HG03342 (cell line): ENCODE measurements at regions not wholly inside any gene's neighbourhood (a gene's known extent, or its start where the extent isn't known, plus 50 kb on each side); places are given as distances from the start of the nearest gene placed in this dataset.
"Not testable (repeated sequence)": the region's sequence is repeated elsewhere in the genome, so short reads cannot be mapped to it uniquely, and the experiment has no call there.

Source experiments
- ATAC-seq: cut with Tn5 transposase; IDR thresholded peaks from one replicate; pipeline ENCODE4 v1.9.1; 2021; ENCODE audit warnings: mild to moderate bottlenecking, moderate library complexity; ENCODE audit not compliant: unreplicated experiment

GRCh38 chr1:233788687-233789086 is 115.8 kb upstream of the SLC35F3 start:
- ATAC-seq = no peak

DNA sequence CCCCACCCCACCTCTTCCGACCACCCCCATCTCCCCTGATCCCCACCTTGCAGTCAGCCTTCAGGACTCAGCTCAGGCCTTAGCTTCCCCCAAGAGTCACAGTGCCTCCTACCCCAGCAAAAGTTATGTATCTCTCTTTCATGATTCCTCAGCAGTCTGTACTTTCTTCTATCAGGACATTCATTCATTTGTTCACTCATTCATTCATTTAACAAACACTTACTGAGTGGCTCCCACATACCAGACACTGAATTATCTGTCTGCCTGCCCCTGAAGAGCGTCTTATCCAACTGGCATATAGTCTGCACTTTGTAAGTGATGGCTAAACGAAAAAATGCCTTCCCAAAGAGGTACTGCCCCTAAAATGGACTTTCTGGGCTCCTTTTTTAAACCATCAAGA is 114.4 kb upstream of the SLC35F3 start:
- no peak for ATAC-seq

DNA sequence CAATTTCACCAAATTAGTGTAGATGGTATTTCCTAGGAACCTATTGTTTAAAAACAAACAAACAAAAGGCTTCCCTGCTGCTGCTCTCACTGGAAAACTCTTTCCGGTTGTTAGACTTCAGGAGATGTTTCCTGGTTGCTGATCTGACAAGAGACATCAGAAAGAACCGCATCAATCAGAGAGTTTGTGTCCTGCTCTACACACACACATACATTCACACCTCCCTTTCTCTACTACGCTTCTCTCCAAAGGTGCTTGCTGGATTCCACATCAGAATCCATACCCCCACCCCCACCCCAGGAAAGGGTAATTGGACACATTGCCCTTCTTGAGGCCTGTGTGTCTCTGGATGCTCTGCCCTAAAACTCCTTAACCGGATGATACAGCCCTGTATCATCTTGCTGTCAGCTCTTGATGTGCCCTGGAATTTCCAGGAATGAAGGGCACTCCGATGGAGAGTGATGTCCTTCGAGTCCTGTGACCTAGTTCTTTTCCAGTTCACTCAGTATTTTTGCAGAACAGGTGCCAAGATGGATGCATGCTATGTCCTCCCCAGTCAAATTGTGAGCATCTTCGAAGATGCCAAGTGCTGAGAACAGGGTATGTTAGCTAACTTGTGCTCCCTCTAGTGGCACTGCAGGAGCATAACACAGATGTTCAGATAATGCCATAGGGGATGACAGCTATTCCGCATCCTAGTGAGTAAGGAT is 113.7 kb upstream of the SLC35F3 start:
- ATAC-seq = peak; percentile 94

GRCh38 chr1:233791372-233791703 is 113.1 kb upstream of the SLC35F3 start:
- ATAC-seq = no peak

DNA sequence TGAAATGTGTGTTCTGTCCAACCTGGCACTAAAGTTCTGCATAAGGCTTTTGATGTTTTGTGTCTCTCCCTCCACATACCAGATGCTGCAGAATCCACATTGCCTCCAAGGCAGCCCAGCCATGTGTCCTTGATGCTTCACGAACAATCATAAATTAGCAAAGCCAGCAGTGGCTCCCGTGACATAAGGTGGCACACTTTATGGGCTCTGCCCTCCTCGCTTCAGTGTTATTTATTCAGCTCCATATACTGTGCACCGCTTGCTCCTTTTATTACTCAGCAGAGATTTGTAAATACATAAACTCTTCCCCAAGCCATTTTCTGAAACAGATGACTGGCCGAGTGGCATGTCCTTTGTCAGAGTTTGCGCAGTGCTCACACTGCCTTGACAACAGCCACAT is 112.8 kb upstream of the SLC35F3 start:
- no peak for ATAC-seq

GRCh38 chr1:233794863-233795262 is 109.6 kb upstream of the SLC35F3 start:
- ATAC-seq = no peak

GRCh38 chr1:233796146-233796783 is 108.2 kb upstream of the SLC35F3 start:
- no peak for ATAC-seq

GRCh38 chr1:233802611-233803010 is 101.9 kb upstream of the SLC35F3 start:
- no peak for ATAC-seq

DNA sequence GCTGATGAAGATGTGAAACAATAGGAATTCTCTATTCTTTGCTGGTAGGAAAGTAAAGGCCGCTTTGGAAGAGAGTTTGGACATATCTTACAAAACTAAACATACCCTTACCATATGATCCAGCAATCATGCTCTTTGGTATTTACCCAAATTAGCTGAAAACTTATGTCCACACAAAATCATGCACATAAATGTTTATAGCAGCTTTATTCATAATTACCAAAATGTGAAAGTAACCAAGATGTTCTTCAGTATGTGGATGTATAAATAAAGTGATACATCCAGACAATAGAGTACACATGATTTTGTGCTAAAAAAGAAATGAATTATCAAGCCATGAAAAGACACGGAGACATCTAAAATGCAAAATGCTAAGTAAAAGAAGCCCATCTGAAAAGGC is 98.7 kb upstream of the SLC35F3 start:
- ATAC-seq = no peak

GRCh38 chr1:233815357-233815756 is 89.1 kb upstream of the SLC35F3 start:
- ATAC-seq = no peak

GRCh38 chr1:233815865-233816264 is 88.6 kb upstream of the SLC35F3 start:
- ATAC-seq = no peak

DNA sequence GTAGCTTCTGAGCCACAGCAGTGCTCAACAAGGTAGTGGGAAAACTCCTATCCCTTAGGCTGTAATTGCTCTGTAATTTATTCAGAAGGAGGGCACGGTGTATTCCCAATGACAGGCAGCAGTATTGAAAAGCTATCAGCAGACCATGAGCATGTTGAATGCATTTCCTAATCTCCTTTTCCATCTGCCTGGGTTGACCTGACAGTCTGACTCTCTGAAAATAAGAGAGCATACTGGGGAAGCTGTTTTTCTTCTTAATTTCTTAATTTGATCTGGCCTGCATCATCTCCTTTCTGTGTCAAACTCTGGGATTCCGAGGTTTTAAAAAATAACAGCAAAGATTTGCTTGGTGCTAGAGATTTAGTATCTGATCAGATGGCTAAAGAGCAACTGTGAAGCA is 88.1 kb upstream of the SLC35F3 start:
- ATAC-seq = no peak

DNA sequence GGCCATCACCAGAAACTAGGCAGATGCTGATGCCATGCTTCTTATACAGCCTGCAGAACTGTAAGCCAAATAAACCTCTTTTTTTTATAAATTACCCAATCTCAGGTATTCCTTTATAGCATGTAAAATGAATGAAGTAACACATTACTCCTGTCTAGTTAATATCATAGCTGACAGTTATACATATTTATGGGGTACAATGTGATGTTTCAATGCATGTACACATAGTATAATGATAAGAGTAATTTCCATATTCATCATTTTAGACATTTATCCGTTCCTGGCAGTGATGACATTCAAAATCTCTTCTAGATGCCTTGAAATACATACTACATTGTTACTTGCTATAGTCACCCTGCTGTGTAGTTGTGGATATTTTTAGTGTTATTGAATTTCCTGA is 85.4 kb upstream of the SLC35F3 start:
- ATAC-seq = no peak

DNA sequence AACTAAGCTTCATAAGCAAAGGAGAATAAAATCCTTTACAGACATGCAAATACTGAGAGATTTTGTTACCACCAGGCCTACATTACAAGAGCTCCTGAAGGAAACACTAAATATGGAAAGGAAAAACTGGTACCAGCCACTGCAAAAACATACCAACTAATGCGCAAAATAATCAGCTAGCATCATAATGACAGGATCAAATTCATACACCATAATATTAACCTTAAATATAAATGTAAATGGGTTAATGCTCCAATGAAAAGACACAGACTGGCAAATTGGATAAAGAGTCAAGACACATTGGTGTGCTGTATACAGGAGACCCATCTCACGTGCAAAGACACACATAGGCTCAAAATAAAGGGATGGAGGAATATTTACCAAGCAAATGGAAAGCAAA is 80.3 kb upstream of the SLC35F3 start:
- not testable (repeated sequence) for ATAC-seq

- not testable (repeated sequence) for ATAC-seq
These were observed 76.5 kb upstream of the SLC35F3 start for GRCh38 chr1:233827937-233828336.

- no peak for ATAC-seq
These were observed 76.0 kb upstream of the SLC35F3 start for GRCh38 chr1:233828480-233828879.

- ATAC-seq = no peak
These were observed 69.9 kb upstream of the SLC35F3 start for GRCh38 chr1:233834609-233835008.

GRCh38 chr1:233838207-233838606 is 66.3 kb upstream of the SLC35F3 start:
- ATAC-seq = not testable (repeated sequence)

DNA sequence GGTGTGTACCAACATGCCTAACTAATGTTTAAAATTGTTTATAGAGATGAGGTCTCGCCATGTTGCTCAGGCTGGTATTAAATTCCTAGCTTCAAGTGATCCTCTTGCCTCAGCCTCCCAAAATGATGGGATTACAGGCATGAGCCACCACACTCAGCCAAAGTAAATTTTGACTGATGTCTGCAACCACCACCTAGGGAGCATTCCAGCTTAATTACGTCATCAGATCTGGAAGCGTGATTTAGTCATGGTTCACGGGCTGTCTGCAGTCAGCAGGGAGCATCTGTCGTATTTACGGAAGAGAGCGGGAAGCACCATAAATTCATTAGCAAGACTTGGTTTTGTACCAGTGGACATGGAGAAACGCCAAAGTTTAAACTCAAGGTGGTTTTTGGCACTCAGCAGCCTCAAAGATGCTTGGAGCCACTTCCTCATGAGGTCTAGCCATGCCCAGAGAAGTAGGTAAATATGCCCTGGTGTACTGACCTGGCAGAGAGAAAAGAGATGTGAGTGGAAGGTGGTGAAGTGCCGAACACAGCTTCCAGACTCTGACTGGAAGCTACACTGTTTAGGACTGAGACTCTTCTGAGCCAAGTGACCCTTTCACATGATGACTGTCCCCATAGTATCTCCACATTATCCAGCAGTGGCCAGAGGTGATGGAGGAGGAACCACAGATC is 60.8 kb upstream of the SLC35F3 start:
- ATAC-seq = no peak

- ATAC-seq = no peak
These were observed 60.2 kb upstream of the SLC35F3 start for GRCh38 chr1:233844275-233844674.

- ATAC-seq = no peak
These were observed 59.8 kb upstream of the SLC35F3 start for GRCh38 chr1:233844692-233845091.
